AG04449 (cell line): ENCODE measurements at regions not wholly inside any gene's neighbourhood (a gene's known extent, or its start where the extent isn't known, plus 50 kb on each side); places are given as distances from the start of the nearest gene placed in this dataset.
A peak's percentile ranks its signal among the peaks of the same experiment; 100 is the strongest.

ENCODE experiments used
- CTCF ChIA-PET: fragments of 350-600 bp; formaldehyde crosslinking; extraction: SDS; loops from one replicate; lab custom pipeline; 2021; ENCODE audit warnings: antibody characterized with exemption; lab: Yijun Ruan, JAX
- POLR2A ChIA-PET: fragments of 400-600, 350-600 bp; formaldehyde crosslinking; extraction: SDS; loops from one replicate; lab custom pipeline; 2020; ENCODE audit warnings: antibody characterized with exemption, inconsistent platforms; lab: Yijun Ruan, JAX
- DNase-seq: peaks from one replicate; pipeline ENCODE4 v3.0.0-alpha.2; 2010; ENCODE audit warnings: low read depth, low spot score
- H3K4me3 ChIP-seq: 2 replicates; pipeline ENCODE4 v1.5.1; 2011; ENCODE audit warnings: low read depth, mild to moderate bottlenecking, control low read depth, low read length
- CTCF ChIP-seq: IDR thresholded peaks from one replicate; pipeline ENCODE4 v1.5.1; 2011; ENCODE audit warnings: mild to moderate bottlenecking, moderate library complexity, low read length, control low read depth, inconsistent platforms; ENCODE audit not compliant: insufficient read depth; ENCODE audit errors: missing control alignments

DNA sequence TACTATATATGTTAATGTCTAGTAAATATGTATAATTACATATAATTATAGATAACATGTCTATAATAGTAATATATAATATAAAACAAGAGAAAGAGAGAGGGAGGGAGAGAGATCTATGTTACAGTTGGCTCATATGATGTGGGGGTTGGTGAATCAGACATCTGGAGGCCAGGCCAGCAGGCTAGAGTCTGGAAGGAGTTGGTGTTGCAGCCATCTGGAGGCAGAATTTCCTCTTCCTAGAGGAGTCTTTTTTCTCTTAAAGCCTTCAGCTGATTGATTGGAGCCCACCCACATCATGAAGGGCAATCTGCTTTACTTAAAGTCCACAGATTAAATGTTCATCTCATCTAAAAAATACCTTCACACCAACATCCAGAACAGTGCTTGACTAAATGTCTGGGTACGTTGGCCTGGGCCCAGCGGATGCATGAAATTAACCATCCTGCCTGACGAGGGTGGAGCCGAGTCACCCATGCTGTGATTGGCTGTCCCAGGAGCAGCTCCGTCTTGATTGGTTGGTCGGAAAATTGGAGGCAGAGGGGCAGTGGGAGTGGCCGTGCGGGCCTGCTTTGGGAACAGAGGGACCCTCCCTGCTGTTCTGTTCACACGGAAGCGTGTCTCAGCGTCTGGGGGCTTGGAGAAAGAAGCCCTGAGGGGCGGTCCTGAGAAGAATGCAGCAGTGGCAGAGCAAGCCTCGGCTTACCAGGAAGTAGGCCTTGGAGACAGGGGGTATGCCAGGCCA, 392.4 kb downstream of the QKI start:
- POLR2A ChIA-PET = no interaction called here
- TF ChIP-seq CTCF = no peak
- no peak for DNase-seq
- CTCF ChIA-PET = no interaction called here
- H3K4me3 ChIP-seq = no peak overlapping the region

GRCh38 chr6:163804991-163805390, 390.5 kb downstream of the QKI start:
- H3K4me3 ChIP-seq = no peak overlapping the region
- POLR2A ChIA-PET = no interaction called here
- CTCF ChIA-PET = no interaction called here
- no peak for TF ChIP-seq CTCF
- DNase-seq = no peak

GRCh38 chr6:163802267-163802666, 387.7 kb downstream of the QKI start:
- no peak for TF ChIP-seq CTCF
- no peak for DNase-seq
- H3K4me3 ChIP-seq = no peak overlapping the region
- POLR2A ChIA-PET = no interaction called here
- CTCF ChIA-PET = no interaction called here

- no peak for DNase-seq
- no peak for TF ChIP-seq CTCF
- ChIA-PET CTCF (no interaction called here), POLR2A (no interaction called here)
- no peak overlapping the region for H3K4me3 ChIP-seq
Observed at GRCh38 chr6:163797296-163797845, 382.9 kb downstream of the QKI start.

GRCh38 chr6:163793011-163793983, 378.8 kb downstream of the QKI start:
- ChIA-PET POLR2A (no interaction called here), CTCF (no interaction called here)
- no peak for TF ChIP-seq CTCF
- DNase-seq = peak; percentile 46
- H3K4me3 ChIP-seq = no peak overlapping the region

DNA sequence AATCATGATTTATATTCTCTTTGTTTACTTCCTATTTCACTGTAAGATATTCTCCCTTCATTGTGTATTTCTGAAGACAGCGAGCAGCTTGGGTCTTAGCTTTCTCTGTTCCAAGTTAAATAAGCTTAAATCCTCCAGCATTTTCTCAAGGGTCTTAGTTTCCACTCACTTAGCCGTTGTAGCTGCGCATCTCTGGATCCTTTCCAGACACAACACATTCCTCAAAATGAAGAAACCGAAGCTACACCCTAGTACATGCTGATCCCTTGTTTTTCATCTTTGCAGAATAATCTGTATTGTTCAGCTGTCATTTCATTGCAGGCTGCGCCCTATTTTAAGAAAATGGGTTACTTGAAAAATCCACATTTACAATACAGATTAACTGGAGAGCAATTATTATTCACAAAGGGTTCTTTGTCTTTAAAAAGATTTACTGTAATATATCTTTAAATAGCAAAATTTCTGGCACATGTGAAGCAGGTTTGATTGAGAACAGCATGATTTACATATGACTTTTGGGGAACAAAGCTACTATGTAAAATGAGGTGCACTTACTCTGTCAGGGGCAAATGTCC, 375.8 kb downstream of the QKI start:
- ChIA-PET CTCF (no interaction called here), POLR2A (interaction anchor here (0.6 kb wide), 1 partner anchor 1326 kb away, joined by 3 read pairs; no protein-coding TSS in a partner anchor)
- no peak for DNase-seq
- H3K4me3 ChIP-seq = no peak overlapping the region
- no peak for TF ChIP-seq CTCF
